ENCODE measurements at regions not wholly inside any gene's neighbourhood (a gene's known extent, or its start where the extent isn't known, plus 50 kb on each side); places are given as distances from the start of the nearest gene placed in this dataset.
A peak's percentile ranks its signal among the peaks of the same experiment; 100 is the strongest.

GRCh38 chr9:109830545-109830944, 50.5 kb downstream of the PALM2AKAP2 start:
- DNase-seq (ENCODE audit: low read depth in 2 of 2), result no peak

GRCh38 chr9:109831998-109832658, 52.1 kb downstream of the PALM2AKAP2 start:
- no peak for DNase-seq (ENCODE audit: low read depth in 2 of 2)

GRCh38 chr9:109834855-109835254, 54.9 kb downstream of the PALM2AKAP2 start:
- DNase-seq (ENCODE audit: low read depth in 2 of 2), result no peak

- no peak for DNase-seq (ENCODE audit: low read depth in 2 of 2)
These were observed 63.6 kb downstream of the PALM2AKAP2 start for GRCh38 chr9:109843641-109844040.

- DNase-seq (ENCODE audit: low read depth in 2 of 2), result no peak
These were observed 65.2 kb downstream of the PALM2AKAP2 start for GRCh38 chr9:109845226-109845625.

- DNase-seq (ENCODE audit: low read depth in 2 of 2), result no peak
These were observed 66.8 kb downstream of the PALM2AKAP2 start for GRCh38 chr9:109846776-109847175.

- DNase-seq (ENCODE audit: low read depth in 2 of 2), result no peak
These were observed 72.6 kb downstream of the PALM2AKAP2 start for GRCh38 chr9:109852556-109852955.

- DNase-seq (ENCODE audit: low read depth in 2 of 2), result no peak
These were observed 75.5 kb downstream of the PALM2AKAP2 start for GRCh38 chr9:109855540-109855939.

GRCh38 chr9:109856785-109857184, 76.8 kb downstream of the PALM2AKAP2 start:
- DNase-seq (ENCODE audit: low read depth in 2 of 2), result no peak

GRCh38 chr9:109857336-109857735, 77.3 kb downstream of the PALM2AKAP2 start:
- no peak for DNase-seq (ENCODE audit: low read depth in 2 of 2)

- DNase-seq (ENCODE audit: low read depth in 2 of 2), result peak in 1 of 2 donors; percentile 8
These were observed 79.4 kb downstream of the PALM2AKAP2 start for GRCh38 chr9:109859447-109859846.

- no peak for DNase-seq (ENCODE audit: low read depth in 2 of 2)
These were observed 80.5 kb downstream of the PALM2AKAP2 start for GRCh38 chr9:109860521-109860920.

- no peak for DNase-seq (ENCODE audit: low read depth in 2 of 2)
These were observed 81.5 kb downstream of the PALM2AKAP2 start for GRCh38 chr9:109861499-109861898.

- no peak for DNase-seq (ENCODE audit: low read depth in 2 of 2)
These were observed 81.9 kb downstream of the PALM2AKAP2 start for GRCh38 chr9:109861918-109862317.

GRCh38 chr9:109862452-109862851, 82.5 kb downstream of the PALM2AKAP2 start:
- no peak for DNase-seq (ENCODE audit: low read depth in 2 of 2)

GRCh38 chr9:109863961-109864360, 84.0 kb downstream of the PALM2AKAP2 start:
- no peak for DNase-seq (ENCODE audit: low read depth in 2 of 2)

- DNase-seq (ENCODE audit: low read depth in 2 of 2), result no peak
These were observed 85.5 kb downstream of the PALM2AKAP2 start for GRCh38 chr9:109865521-109865920.

GRCh38 chr9:109868207-109868606, 88.2 kb downstream of the PALM2AKAP2 start:
- DNase-seq (ENCODE audit: low read depth in 2 of 2), result no peak

- no peak for DNase-seq (ENCODE audit: low read depth in 2 of 2)
These were observed 88.7 kb downstream of the PALM2AKAP2 start for GRCh38 chr9:109868722-109869121.

GRCh38 chr9:109870365-109870764, 90.4 kb downstream of the PALM2AKAP2 start:
- no peak for DNase-seq (ENCODE audit: low read depth in 2 of 2)

- no peak for DNase-seq (ENCODE audit: low read depth in 2 of 2)
These were observed 92.9 kb downstream of the PALM2AKAP2 start for GRCh38 chr9:109872901-109873300.

- DNase-seq (ENCODE audit: low read depth in 2 of 2), result no peak
These were observed 95.6 kb downstream of the PALM2AKAP2 start for GRCh38 chr9:109875495-109876129.

Data from lung microvascular endothelial cell (primary cell).